ENCODE measurements at regions not wholly inside any gene's neighbourhood (a gene's known extent, or its start where the extent isn't known, plus 50 kb on each side); places are given as distances from the start of the nearest gene placed in this dataset.

DNA sequence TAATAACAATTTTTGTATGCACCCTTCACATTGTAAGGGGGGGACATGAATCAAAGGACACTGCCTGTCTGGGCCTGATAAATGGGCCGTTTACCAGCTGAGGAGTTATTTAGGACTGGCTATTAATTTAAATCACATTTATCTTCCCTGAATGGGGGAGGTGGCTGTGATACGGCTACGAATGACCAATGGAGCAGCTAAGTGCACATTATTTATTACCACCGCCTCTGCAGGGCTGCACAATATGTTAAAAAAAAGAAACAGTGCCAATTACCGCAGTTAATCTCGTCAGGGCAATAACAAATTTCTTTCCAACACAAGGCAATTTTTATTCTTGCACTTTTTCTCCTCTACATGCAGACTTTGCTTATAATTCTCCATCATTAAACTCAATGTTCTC, 318.4 kb downstream of the IRX2 start:
- no peak overlapping the region for H3K4me3 ChIP-seq (ENCODE audit: low read depth, low read length)
- no peak for DNase-seq (ENCODE audit: low read depth, low spot score)
- no peak for TF ChIP-seq CTCF (IDR thresholded peaks at IDR 0.05; ENCODE audit: insufficient read depth, low read length, missing control alignments)
- ChIA-PET POLR2A (no interaction called here), CTCF (no interaction called here)

- no peak for DNase-seq (ENCODE audit: low read depth, low spot score)
- POLR2A ChIA-PET = no interaction called here
- CTCF ChIA-PET = no interaction called here
- no peak for TF ChIP-seq CTCF (IDR thresholded peaks at IDR 0.05; ENCODE audit: insufficient read depth, low read length, missing control alignments)
- H3K4me3 ChIP-seq (ENCODE audit: low read depth, low read length) = no peak overlapping the region
Measured at GRCh38 chr5:2432076-2432920, 319.2 kb downstream of the IRX2 start.

DNA sequence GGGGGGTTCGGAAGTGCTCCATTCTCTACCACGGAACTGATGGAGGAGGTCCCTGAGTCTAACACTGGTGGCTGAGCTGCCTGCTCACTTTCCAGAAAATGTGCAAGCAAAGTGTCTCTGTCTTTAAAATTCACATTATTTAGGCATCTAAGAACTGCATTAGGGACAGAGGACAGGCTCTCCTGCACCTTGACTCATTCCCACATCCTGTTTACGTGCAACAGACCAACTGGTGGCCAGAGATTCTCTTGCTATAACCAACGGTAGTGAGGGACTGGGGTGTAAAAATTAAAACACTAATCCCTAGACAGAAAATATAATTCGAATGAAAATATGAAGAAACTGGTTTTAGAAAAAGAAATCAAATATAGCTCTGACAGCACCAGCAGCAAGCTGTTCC, 320.9 kb downstream of the IRX2 start:
- TF ChIP-seq CTCF (IDR thresholded peaks at IDR 0.05; ENCODE audit: insufficient read depth, low read length, missing control alignments) = no peak
- DNase-seq (ENCODE audit: low read depth, low spot score) = no peak
- CTCF ChIA-PET = no interaction called here
- POLR2A ChIA-PET = no interaction called here
- no peak overlapping the region for H3K4me3 ChIP-seq (ENCODE audit: low read depth, low read length)

DNA sequence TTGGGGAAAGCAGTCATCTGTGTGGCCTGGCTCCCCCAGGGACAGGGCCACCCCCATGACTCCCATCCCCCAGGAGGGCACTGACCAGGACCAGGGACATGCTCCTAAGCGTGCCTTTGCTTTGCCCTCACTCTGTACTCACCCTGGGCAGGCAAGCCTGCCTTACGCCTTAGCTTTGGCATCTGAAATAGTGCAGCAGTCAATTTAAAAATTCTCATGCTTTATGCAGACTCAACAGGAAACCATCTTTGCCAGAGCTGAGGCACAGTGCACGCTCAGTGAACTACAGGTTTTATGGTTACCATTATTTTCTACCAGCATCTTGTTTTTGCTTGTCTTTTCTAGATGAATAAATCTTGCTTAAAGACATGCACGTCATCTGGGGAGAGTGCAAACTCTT, 323.5 kb downstream of the IRX2 start:
- POLR2A ChIA-PET = no interaction called here
- DNase-seq (ENCODE audit: low read depth, low spot score) = no peak
- CTCF ChIA-PET = no interaction called here
- no peak for TF ChIP-seq CTCF (IDR thresholded peaks at IDR 0.05; ENCODE audit: insufficient read depth, low read length, missing control alignments)
- H3K4me3 ChIP-seq (ENCODE audit: low read depth, low read length) = no peak overlapping the region

GRCh38 chr5:2423634-2424033, 327.8 kb downstream of the IRX2 start:
- no peak overlapping the region for H3K4me3 ChIP-seq (ENCODE audit: low read depth, low read length)
- ChIA-PET CTCF (no interaction called here), POLR2A (no interaction called here)
- no peak for TF ChIP-seq CTCF (IDR thresholded peaks at IDR 0.05; ENCODE audit: insufficient read depth, low read length, missing control alignments)
- no peak for DNase-seq (ENCODE audit: low read depth, low spot score)

GRCh38 chr5:2417301-2417700, 334.2 kb downstream of the IRX2 start:
- ChIA-PET CTCF (no interaction called here), POLR2A (no interaction called here)
- no peak overlapping the region for H3K4me3 ChIP-seq (ENCODE audit: low read depth, low read length)
- DNase-seq (ENCODE audit: low read depth, low spot score) = no peak
- TF ChIP-seq CTCF (IDR thresholded peaks at IDR 0.05; ENCODE audit: insufficient read depth, low read length, missing control alignments) = no peak
